HG02610 (cell line): ENCODE measurements at regions not wholly inside any gene's neighbourhood (a gene's known extent, or its start where the extent isn't known, plus 50 kb on each side); places are given as distances from the start of the nearest gene placed in this dataset.

Experiments used
- ATAC-seq: cut with Tn5 transposase; IDR thresholded peaks from one replicate; pipeline ENCODE4 v1.9.1; 2021; ENCODE audit warnings: mild to moderate bottlenecking, moderate library complexity; ENCODE audit not compliant: unreplicated experiment

GRCh38 chr15:92304223-92304975 lies 89.3 kb upstream of the ST8SIA2 start:
- no peak for ATAC-seq

DNA sequence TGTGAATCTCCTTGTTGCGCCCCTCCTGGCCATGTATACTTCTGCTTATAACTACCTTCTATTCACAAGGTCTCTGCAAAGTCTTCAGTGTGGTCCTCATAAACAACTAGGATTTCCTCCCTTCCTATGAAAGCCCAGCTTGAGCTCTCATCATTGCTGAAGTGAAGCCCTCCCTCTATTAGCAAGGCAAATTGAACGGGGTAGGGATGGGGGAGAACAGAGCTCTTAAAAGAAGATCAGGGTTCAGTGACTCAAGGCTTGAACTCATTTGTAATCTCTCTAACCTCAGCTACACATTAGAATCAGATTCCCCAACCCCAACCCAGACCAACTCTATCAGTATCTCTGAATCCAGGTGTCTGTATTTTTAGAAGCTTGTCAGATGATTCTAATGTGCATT lies 88.3 kb upstream of the ST8SIA2 start:
- no peak for ATAC-seq

DNA sequence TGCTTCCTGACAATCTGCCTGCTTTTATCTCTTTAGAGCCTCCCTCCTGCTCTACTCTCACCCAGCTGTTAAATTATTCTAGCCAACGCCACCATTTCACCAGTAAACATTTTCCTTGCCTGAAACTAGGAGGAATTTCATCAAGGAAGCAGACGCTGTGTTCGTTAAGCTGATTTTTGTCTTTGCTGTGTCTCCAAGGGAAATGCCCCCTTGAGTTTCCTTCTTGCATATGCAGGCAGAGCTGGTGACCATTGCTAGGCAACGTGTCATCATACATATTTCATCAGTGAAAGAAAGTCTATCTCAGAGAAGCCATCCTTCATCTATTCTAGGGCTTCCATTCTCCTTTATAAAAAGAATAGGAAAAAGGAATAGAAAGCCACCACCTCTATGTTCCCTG lies 87.0 kb upstream of the ST8SIA2 start:
- ATAC-seq: no peak

DNA sequence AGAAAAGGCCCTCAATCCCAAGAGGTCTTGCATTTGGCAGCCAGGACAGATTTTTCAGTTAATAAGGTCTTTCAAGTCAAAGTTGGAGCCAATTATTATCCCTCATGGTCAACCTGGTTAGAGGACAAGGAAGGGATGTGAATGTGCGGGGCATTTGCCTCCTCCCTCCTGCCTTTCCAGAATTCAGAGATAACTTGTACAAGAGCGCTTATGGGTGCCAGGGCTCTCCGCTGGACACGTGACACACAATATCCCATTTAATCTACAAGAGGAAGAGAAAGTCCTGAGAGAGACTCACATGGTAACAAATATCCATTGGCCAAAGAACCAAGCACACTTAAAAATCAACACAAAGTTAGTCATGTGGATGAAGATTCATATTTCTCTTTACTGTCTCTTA lies 78.5 kb upstream of the ST8SIA2 start:
- ATAC-seq: no peak

DNA sequence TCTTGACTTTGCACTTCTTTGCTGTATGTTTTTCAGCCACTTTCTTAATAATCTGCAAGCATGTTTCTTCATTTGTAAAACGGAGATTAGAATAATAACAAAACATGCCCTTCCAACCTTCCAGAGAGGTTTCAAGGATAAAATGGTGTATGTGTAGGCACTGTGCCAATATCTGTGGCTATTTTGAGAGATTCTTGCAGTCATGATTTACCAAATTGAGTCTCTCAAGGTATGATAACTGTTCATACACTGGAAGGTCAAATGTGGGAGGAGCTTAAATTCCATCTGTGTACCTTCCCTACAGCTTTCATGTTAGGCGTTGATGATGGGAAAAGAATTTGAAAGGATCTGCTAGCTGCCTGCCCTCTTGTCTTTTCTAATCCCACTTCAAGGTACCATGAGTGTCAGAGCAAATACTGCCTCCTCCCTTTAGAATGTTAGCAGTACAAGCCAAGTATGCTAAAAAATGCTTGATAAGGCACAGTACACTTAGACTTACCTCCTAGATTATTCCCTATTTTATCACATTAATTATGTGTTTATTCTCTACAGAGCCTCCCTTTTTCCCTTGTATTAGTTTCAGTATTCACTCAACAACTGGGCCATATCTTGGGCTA lies 78.0 kb upstream of the ST8SIA2 start:
- ATAC-seq: no peak

DNA sequence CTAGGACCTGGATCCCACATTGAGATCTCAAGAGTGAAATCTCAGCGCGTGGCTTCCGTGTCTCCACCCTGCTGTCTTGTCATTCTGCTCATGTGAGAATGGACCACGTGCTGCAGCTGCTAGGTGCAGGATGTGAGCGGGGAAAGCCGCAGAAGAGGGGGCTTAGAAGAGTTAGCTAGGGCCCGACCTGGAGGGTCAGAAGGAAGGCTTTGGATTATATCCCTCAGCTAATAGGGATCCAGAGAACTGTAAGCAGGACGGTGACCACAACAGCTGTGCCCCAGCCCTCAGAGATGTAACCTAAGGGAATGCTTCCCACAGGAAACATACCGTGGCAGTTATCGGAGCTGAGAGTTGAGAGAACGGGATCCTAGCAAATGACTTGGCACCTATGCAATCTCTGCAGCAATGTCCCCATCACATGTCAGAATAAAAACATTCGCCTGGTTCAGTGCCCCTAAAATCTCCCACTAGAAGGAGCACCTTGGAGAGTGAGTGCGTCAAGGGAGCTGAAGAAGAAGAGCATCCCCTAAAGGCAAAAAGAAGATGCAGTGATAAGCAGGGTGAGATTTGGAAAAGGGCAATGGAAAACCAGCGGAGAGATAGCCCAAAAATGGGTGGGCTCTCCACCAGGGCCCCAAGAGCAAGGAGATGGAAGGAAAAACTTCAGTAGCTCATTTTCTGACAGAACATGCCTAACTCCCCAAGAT lies 76.9 kb upstream of the ST8SIA2 start:
- no peak for ATAC-seq

DNA sequence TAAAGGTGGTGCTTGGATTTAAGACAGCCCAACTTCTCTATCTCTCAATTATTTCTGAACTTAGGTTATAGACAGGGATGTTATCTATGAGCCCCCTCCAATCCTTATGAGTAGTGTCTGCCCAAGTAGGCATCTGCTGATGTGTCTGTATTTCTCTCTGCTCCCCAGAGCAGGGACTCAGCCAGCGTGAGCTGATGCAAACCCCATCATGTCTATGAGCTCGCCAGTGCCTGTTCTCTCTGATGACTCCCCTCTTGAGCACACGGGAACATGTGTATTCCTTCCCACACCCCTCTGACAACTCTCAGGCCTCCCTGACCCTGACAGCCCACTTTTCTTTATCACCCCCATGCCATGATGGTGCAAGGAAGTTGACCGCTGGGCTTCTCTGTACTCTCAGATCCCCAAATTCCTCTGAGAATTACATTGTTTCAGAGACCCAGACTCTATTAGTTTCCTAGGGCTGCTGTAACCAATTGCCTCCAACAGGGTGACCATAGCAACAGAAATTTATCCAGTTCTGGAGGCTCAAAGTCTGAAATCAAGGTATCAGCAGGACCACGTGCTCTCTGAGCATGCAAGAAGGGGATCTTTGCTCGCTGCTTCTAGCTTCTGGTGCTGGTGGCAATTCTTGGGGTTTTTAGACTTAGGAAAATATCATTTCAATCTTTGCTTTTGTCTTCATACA lies 73.5 kb upstream of the ST8SIA2 start:
- no peak for ATAC-seq

- ATAC-seq: no peak
Observed at GRCh38 chr15:92322566-92323355, 70.9 kb upstream of the ST8SIA2 start.

- no peak for ATAC-seq
Observed at GRCh38 chr15:92323525-92323924, 70.2 kb upstream of the ST8SIA2 start.

- no peak for ATAC-seq
Observed at GRCh38 chr15:92324101-92324963, 69.3 kb upstream of the ST8SIA2 start.

DNA sequence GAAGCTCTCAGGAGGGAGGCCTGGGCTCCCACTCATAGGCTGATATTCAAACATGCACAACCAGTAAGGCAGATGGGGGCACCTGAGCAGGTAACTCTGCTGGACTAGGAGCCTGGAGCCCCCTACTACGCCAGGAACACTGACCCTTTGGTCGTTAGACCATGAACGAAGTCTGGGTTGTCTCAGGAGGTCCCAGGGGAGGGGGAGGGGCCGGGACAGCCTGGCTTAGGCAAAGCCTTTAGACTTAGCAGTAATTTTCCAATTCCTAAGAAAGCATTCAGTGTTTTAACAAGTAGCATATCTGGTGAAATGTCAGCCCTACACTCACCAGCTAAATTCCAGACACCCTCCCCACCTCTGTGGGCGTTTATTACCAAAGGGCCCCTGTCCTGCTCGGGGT lies 67.4 kb upstream of the ST8SIA2 start:
- no peak for ATAC-seq

GRCh38 chr15:92327033-92327432 lies 66.6 kb upstream of the ST8SIA2 start:
- ATAC-seq: no peak

DNA sequence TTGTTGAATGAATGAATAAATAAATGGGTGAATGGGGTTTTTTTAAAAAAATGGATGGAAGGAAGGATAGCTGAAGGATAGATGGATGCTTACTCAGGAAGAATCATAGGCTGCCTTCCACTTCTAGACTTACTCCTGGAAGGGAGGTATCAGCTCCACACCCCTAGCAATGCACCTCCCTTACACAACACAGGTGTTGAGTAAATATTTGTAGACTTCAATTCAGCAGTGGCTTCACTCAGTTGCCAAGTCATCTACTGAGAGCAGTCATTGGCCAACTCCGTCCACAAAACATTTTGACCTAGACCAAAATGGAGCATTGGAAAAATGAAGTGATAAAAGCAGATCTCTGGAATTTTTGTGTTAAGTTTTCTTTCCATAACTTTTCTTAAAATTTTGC lies 65.5 kb upstream of the ST8SIA2 start:
- no peak for ATAC-seq

DNA sequence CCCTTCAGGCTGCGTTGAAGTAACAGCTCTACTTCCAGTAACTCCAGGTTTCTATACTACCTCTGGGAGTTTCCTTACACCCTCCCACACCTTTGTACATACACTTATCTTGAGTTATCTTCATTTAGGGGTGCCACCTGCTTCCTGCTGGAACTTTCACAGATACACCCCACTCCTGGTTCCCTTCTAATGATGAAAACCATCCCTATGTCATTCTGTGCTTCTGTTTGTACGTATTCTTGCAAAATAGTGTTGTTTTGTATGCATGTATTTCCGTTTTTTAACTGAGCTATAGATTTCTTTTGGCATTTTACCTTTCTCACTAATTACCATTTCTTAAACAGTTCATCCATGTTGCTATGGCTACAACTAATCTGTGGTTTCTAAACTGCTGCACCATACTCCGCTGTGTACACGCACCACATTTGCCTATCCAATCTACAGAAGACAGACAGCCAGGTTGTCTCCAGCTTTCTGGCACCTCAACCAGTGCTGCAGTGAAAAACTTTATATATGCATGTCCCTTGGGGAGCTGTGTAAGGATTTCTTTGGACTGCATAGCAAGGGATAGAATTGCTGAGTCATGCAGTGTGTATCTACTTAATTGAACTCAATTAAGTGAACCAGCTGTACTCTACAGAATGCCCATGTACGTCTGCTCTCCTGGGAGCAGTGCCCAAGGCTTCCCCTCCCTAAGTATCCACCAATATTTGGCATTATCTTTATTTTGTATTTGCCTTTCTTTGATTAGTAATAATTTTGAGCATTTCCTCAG lies 61.4 kb upstream of the ST8SIA2 start:
- no peak for ATAC-seq

GRCh38 chr15:92333709-92334108 lies 60.0 kb upstream of the ST8SIA2 start:
- ATAC-seq: no peak

DNA sequence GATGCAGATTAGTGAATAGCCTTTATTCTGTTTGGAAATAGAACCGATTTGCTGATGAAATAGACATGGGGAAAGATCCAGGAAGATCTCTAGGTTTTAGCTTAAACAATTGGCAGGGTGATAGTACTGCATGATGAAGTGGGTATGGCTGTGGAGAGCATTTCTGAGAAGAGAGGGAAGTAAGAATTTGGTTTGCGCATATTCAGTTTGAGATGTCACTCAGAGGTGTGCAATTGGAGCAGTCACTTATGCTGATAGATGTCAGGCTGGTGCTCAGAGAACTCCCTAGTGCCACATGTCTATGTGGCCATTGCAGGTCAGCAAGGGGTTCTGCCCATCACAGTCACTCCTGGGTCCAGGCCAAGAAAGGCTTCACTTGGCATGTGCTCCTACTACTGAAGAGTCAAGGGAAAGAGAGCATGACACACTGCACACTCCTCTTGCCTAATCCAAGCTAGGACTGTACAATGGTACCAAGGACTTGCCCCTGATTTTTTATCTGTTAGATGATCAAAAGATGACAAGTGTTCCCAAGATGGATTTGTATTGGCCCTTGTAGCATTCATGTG lies 57.2 kb upstream of the ST8SIA2 start:
- no peak for ATAC-seq

DNA sequence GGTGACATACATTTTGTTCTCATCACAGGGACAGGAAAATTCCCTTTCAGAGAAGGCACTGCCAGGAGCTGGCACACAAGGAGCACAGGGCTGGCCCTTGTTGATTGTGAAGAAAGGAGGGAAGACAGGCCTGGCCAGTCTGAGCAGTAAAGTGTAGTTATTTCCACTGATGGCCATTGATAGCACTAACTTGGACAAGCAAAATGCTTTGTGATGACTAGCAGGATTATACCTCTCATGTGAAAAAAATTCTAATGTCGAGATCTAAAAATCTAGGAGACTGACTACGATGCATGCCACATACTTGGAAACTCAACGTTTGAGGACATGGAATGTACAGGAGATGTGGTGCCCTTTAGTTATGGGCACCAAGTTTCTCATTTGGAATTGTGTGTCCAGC lies 54.3 kb upstream of the ST8SIA2 start:
- ATAC-seq: no peak
